ENCODE measurements at regions not wholly inside any gene's neighbourhood (a gene's known extent, or its start where the extent isn't known, plus 50 kb on each side); places are given as distances from the start of the nearest gene placed in this dataset.

DNA sequence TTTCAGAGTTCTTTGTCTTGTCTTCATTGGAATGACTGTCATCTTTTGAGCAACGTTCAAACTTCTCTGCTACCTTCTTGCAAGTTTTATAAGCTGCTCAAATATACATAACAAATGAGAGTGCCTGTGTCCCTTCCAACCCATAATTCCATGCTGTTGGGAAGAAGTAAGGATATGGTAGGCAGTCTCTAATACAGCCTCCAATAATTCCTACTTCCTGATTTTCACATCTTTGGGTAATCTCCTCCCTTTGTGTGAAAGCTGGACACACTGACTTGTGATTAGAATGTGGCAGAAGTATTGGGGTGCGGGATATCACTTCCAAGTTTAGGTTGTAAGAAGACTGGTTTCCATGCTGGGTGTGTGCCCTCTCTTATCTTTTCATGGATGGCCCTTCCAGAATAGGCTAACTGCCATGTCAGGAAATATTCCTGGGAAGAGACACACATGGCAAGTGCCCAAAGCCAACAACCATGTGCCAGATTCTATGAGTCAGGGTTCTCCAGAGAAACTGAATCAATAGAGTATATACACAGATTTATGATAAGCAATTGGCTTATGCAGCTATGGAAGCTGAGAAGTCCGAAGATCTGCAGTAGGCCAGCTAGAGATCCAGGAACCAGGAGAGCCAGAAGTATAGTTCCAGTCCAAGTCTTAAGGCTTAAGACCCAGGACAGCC is 531.3 kb downstream of the NTRK2 start:
- TF ChIP-seq SP1 (IDR thresholded peaks at IDR 0.05) (no peak), YY1 (IDR thresholded peaks at IDR 0.05) (peak; percentile 28), HNF4G (IDR thresholded peaks at IDR 0.05) (no peak), RXRA (IDR thresholded peaks at IDR 0.05) (peak in 1 of 2 donors; percentile 21), TAF1 (conservative IDR thresholded peaks at IDR 0.05) (no peak), FOXA2 (IDR thresholded peaks at IDR 0.05) (no peak), JUND (IDR thresholded peaks at IDR 0.05) (peak; percentile 40 to 66), NR2F2 (IDR thresholded peaks at IDR 0.05) (no peak), GABPA (IDR thresholded peaks at IDR 0.05 in 1 of 2, conservative IDR thresholded peaks at IDR 0.05 in 1 of 2) (no peak)
- TF ChIP-seq, protein P1, sequence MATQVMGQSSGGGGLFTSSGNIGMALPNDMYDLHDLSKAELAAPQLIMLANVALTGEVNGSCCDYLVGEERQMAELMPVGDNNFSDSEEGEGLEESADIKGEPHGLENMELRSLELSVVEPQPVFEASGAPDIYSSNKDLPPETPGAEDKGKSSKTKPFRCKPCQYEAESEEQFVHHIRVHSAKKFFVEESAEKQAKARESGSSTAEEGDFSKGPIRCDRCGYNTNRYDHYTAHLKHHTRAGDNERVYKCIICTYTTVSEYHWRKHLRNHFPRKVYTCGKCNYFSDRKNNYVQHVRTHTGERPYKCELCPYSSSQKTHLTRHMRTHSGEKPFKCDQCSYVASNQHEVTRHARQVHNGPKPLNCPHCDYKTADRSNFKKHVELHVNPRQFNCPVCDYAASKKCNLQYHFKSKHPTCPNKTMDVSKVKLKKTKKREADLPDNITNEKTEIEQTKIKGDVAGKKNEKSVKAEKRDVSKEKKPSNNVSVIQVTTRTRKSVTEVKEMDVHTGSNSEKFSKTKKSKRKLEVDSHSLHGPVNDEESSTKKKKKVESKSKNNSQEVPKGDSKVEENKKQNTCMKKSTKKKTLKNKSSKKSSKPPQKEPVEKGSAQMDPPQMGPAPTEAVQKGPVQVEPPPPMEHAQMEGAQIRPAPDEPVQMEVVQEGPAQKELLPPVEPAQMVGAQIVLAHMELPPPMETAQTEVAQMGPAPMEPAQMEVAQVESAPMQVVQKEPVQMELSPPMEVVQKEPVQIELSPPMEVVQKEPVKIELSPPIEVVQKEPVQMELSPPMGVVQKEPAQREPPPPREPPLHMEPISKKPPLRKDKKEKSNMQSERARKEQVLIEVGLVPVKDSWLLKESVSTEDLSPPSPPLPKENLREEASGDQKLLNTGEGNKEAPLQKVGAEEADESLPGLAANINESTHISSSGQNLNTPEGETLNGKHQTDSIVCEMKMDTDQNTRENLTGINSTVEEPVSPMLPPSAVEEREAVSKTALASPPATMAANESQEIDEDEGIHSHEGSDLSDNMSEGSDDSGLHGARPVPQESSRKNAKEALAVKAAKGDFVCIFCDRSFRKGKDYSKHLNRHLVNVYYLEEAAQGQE (IDR thresholded peaks at IDR 0.05) = no peak
- TF ChIP-seq, protein P2, sequence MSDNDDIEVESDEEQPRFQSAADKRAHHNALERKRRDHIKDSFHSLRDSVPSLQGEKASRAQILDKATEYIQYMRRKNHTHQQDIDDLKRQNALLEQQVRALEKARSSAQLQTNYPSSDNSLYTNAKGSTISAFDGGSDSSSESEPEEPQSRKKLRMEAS (IDR thresholded peaks at IDR 0.05) = peak; percentile 40
- no peaks in the 10 kb centered on the region for H3K9me3 ChIP-seq (ENCODE audit: control insufficient read depth in 4 of 4, low read length in 3 of 4)
- H3K9ac ChIP-seq (ENCODE audit: low read depth in 1 of 2, low read length in 2 of 2) = no peak overlapping the region
- H3K36me3 ChIP-seq (ENCODE audit: control insufficient read depth in 4 of 4, insufficient read depth in 3 of 4, low read depth in 1 of 4, low read length in 3 of 4) = no peaks in the 10 kb centered on the region
- H3K27ac ChIP-seq (ENCODE audit: low read depth in 1 of 2, low read length in 2 of 2) = no peak overlapping the region
- H3K27me3 ChIP-seq (ENCODE audit: control insufficient read depth in 4 of 4, insufficient read depth in 4 of 4, low read length in 3 of 4) = peaks cover 0 to 2% (median 0%) of the 10 kb centered on the region in 4 donors
- H3K4me1 ChIP-seq (ENCODE audit: control insufficient read depth in 4 of 4, insufficient read depth in 4 of 4, low read length in 3 of 4) = no peaks in the 10 kb centered on the region
- 46% methylated on average over 3 of the region's 3 CpGs for WGBS
- no peak overlapping the region for H3K4me3 ChIP-seq (ENCODE audit: low read depth in 1 of 3, low read length in 3 of 3)
- DNase-seq (ENCODE audit: low spot score) = no peak

DNA sequence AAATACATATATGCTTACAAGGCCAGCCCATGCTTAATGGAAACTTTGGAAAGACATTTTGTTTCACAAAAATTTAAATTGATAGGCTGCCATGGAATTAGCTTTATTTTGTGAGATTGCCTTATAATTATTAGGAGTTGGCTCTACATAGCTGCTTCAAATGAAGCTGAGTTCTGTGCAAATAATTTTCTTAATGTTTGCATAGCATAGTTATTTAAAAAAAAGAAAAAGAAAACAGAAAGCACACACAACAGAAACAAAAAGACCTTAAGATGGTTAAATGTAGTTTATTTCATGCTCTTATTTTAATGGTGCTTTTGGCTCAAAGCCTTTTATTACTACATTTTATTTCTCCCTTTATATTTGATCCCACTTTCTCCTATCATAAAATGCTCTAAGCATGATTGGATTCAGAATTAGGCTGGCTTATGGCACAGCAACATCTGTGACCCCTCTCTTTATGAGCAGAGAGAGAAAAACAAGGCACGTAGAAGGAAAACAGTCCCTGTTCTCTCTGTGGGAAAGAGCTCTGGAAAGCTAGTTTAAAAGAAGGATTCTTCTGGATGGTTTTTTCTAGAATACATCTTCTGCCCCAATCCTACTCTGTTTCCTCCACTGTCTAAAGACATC is 530.5 kb downstream of the NTRK2 start:
- no peak for DNase-seq (ENCODE audit: low spot score)
- Histone ChIP-seq H3K4me3 (ENCODE audit: low read depth in 1 of 3, low read length in 3 of 3) (no peak overlapping the region), H3K4me1 (ENCODE audit: control insufficient read depth in 4 of 4, insufficient read depth in 4 of 4, low read length in 3 of 4) (no peaks in the 10 kb centered on the region), H3K27ac (ENCODE audit: low read depth in 1 of 2, low read length in 2 of 2) (no peak overlapping the region), H3K9me3 (ENCODE audit: control insufficient read depth in 4 of 4, low read length in 3 of 4) (no peaks in the 10 kb centered on the region), H3K27me3 (ENCODE audit: control insufficient read depth in 4 of 4, insufficient read depth in 4 of 4, low read length in 3 of 4) (peaks cover 0 to 2% (median 0%) of the 10 kb centered on the region in 4 donors), H3K36me3 (ENCODE audit: control insufficient read depth in 4 of 4, insufficient read depth in 3 of 4, low read depth in 1 of 4, low read length in 3 of 4) (no peaks in the 10 kb centered on the region), H3K9ac (ENCODE audit: low read depth in 1 of 2, low read length in 2 of 2) (no peak overlapping the region)
- TF ChIP-seq, protein P3, sequence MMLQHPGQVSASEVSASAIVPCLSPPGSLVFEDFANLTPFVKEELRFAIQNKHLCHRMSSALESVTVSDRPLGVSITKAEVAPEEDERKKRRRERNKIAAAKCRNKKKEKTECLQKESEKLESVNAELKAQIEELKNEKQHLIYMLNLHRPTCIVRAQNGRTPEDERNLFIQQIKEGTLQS (IDR thresholded peaks at IDR 0.05) = no peak
- TF ChIP-seq, protein P1 (IDR thresholded peaks at IDR 0.05) = no peak
- TF ChIP-seq RXRA (IDR thresholded peaks at IDR 0.05) = no peak
- TF ChIP-seq, protein P2 (IDR thresholded peaks at IDR 0.05) = no peak
- no peak for TF ChIP-seq SP1 (IDR thresholded peaks at IDR 0.05)
- TF ChIP-seq FOXA2 (IDR thresholded peaks at IDR 0.05) = no peak
- TF ChIP-seq EGR1 (IDR thresholded peaks at IDR 0.05; ENCODE audit: low read depth in 2 of 2) = no peak
- TF ChIP-seq NR2F2 (IDR thresholded peaks at IDR 0.05) = no peak
- no peak for TF ChIP-seq RAD21 (IDR thresholded peaks at IDR 0.05)
- no peak for TF ChIP-seq HNF4A (conservative IDR thresholded peaks at IDR 0.05)
- no peak for TF ChIP-seq HNF4G (IDR thresholded peaks at IDR 0.05)
- TF ChIP-seq GABPA (IDR thresholded peaks at IDR 0.05 in 1 of 2, conservative IDR thresholded peaks at IDR 0.05 in 1 of 2) = no peak
- TF ChIP-seq JUND (IDR thresholded peaks at IDR 0.05) = no peak
- no peak for TF ChIP-seq FOXA1 (IDR thresholded peaks at IDR 0.05)
- 69% methylated on average over 1 of the region's 1 CpG for WGBS
